Heart left ventricle (tissue), 16 donors: ENCODE measurements at regions not wholly inside any gene's neighbourhood (a gene's known extent, or its start where the extent isn't known, plus 50 kb on each side); places are given as distances from the start of the nearest gene placed in this dataset.

ENCODE experiments used
- ATAC-seq, 4 donors: fragments of 200-7000 bp; cut with Tn5 transposase; one replicate each; pipeline ENCODE4 v1.9.1; 2020 to 2022; ENCODE audit warnings: moderate library complexity in 4 of 4, mild to moderate bottlenecking in 3 of 4, moderate number of reproducible peaks in 1 of 4
- DNase-seq, 5 donors: peaks; one replicate each; pipeline ENCODE4 v3.0.0-alpha.2; 2020
- H3K27ac ChIP-seq, 12 donors: fragments of 200-600 bp; sonication (generic) in 4 of 12; one replicate each; pipeline versions ENCODE4 v1.5.0 to v1.8.0; 2016 to 2022; ENCODE audit warnings: mild to moderate bottlenecking in 2 of 12
- H3K27me3 ChIP-seq, 9 donors: fragments of 200-600 bp; sonication (generic) in 2 of 9; one replicate each; pipeline versions ENCODE4 v1.5.1 to v1.8.0; 2016 to 2022; ENCODE audit warnings: mild to moderate bottlenecking in 3 of 9
- H3K36me3 ChIP-seq, 9 donors: fragments of 200-600 bp; sonication (generic) in 2 of 9; one replicate each; pipeline versions ENCODE4 v1.5.0 to v1.8.0; 2018 to 2022; ENCODE audit warnings: mild to moderate bottlenecking in 2 of 9
- H3K4me1 ChIP-seq, 12 donors: fragments of 200-600 bp; sonication (generic) in 4 of 12; one replicate each; pipeline versions ENCODE4 v1.5.0 to v1.8.0; 2016 to 2022; ENCODE audit warnings: mild to moderate bottlenecking in 3 of 12
- H3K4me3 ChIP-seq, 12 donors: fragments of 200-600 bp; sonication (generic) in 4 of 12; one replicate each; pipeline versions ENCODE4 v1.5.0 to v1.8.0; 2017 to 2022; ENCODE audit warnings: mild to moderate bottlenecking in 9 of 12, moderate library complexity in 4 of 12
- H3K9me3 ChIP-seq, 12 donors: fragments of 200-600 bp; sonication (generic) in 4 of 12; one replicate each; pipeline versions ENCODE4 v1.5.0 to v1.8.0; 2016 to 2022; ENCODE audit warnings: mild to moderate bottlenecking in 1 of 12
- CTCF ChIP-seq, 12 donors: fragments of 200-600 bp; sonication (generic) in 4 of 12; IDR thresholded peaks; one replicate each; pipeline versions ENCODE4 v1.5.0 to v1.8.0; 2018 to 2022; ENCODE audit warnings: antibody characterized with exemption in 12 of 12, mild to moderate bottlenecking in 5 of 12
- POLR2A ChIP-seq, 2 donors: fragments of 450-650 bp; IDR thresholded peaks; one replicate each; pipeline ENCODE4 v1.6.1; 2017; ENCODE audit warnings: antibody characterized with exemption in 2 of 2, mild to moderate bottlenecking in 2 of 2, moderate library complexity in 2 of 2
- WGBS, 4 donors: extraction: QIAGEN DNeasy Blood & Tissue Kit in 2 of 4; methylation state at CpG; one replicate each; pipeline versions ENCODE4 v1.1.5 to v1.1.7; 2013 to 2018; 5-methylcytosine and 5-hydroxymethylcytosine counted together
- intact Hi-C, 10 donors: fragments of 100-400 bp; cut with DNase I; formaldehyde crosslinking; loops; one replicate each; pipeline versions ENCODE4 v1.11.1 to v1.14.2; 2022
- donor health status: ischemic (EF 13 %, LVEDD 7.1; RV severe dilation, severe dysfunction).
- donor health status: healthy with polysubstance abuse.
- donor health status: DM: no; HTN: yes; CAD: no.
- donor health status: DM: no; HTN: no; CAD: no.
- donor health status: ischemic (EF 25% LVEDD 6.9; RV normal size, moderate dysfunction).
- donor health status: ischemic (EF 25% LVEDD 5.7; RV mildly dilated, moderate dysfunction).
- donor health status: healthy.
- donor health status: DM: yes; HTN: yes; CAD: no.
- donor health status: ischemic (EF 35%, LVEDD 5.7; RV mildly dilated, moderate dysfunction).
- donor health status: nonischemic (EF 11% LVEDD 7.7; RV severe dilation, severe dysfunction).
- donor health status: DM: yes; HTN: yes; CAD: no.
- donor health status: PGD.
- donor health status: ischemic (EF 29% LVEDD 5.4; RV normal size, mild dysfunction).
- donor health status: nonischemic (EF 23%, LVEDD 6.1; RV moderate dilation, normal function).

- no peak for ATAC-seq
- TF ChIP-seq POLR2A (IDR thresholded peaks at IDR 0.05) (no peak), CTCF (IDR thresholded peaks at IDR 0.05) (no peak)
- no peak for DNase-seq
- Histone ChIP-seq H3K9me3 (no peaks in the 10 kb centered on the region), H3K36me3 (no peaks in the 10 kb centered on the region), H3K4me3 (no peak overlapping the region), H3K27me3 (no peaks in the 10 kb centered on the region), H3K4me1 (no peaks in the 10 kb centered on the region), H3K27ac (no peak overlapping the region)
- intact Hi-C loops: no loop called here
- 53 to 69% (median 62%) methylated on average over 6 of the region's 6 CpGs for WGBS, 4 donors
These were observed 256.0 kb downstream of the PMP22 start for GRCh38 chr17:15009087-15009486.

GRCh38 chr17:15007147-15007553 lies 258.0 kb downstream of the PMP22 start:
- DNase-seq: no peak
- WGBS, 4 donors: 68 to 82% (median 82%) methylated on average over 7 of the region's 7 CpGs

GRCh38 chr17:15006421-15007128 lies 258.6 kb downstream of the PMP22 start:
- no peaks in the 10 kb centered on the region for H3K9me3 ChIP-seq
- no peaks in the 10 kb centered on the region for H3K4me1 ChIP-seq
- no peaks in the 10 kb centered on the region for H3K36me3 ChIP-seq
- H3K27me3 ChIP-seq: no peaks in the 10 kb centered on the region
- no peak overlapping the region for H3K4me3 ChIP-seq
- TF ChIP-seq POLR2A (IDR thresholded peaks at IDR 0.05) (no peak), CTCF (IDR thresholded peaks at IDR 0.05) (no peak)
- intact Hi-C loops: no loop called here
- ATAC-seq (no peak), DNase-seq (no peak)
- no peak overlapping the region for H3K27ac ChIP-seq
- WGBS, 4 donors: 77 to 86% (median 84%) methylated on average over 8 to 11 of the region's 11 CpGs

More at GRCh38 chr17:15007147-15007553, 258.0 kb downstream of the PMP22 start:
- H3K27ac ChIP-seq: no peak overlapping the region
- intact Hi-C loops: no loop called here
- peak in 1 of 4 donors; percentile 38 for ATAC-seq
- no peaks in the 10 kb centered on the region for H3K27me3 ChIP-seq
- H3K9me3 ChIP-seq: no peaks in the 10 kb centered on the region
- TF ChIP-seq CTCF (IDR thresholded peaks at IDR 0.05) (no peak), POLR2A (IDR thresholded peaks at IDR 0.05) (no peak)
- no peak overlapping the region for H3K4me3 ChIP-seq
- no peaks in the 10 kb centered on the region for H3K36me3 ChIP-seq
- no peaks in the 10 kb centered on the region for H3K4me1 ChIP-seq

GRCh38 chr17:15000661-15001060 lies 264.5 kb downstream of the PMP22 start:
- H3K36me3 ChIP-seq: no peaks in the 10 kb centered on the region
- intact Hi-C loops: no loop called here
- TF ChIP-seq CTCF (IDR thresholded peaks at IDR 0.05) (no peak), POLR2A (IDR thresholded peaks at IDR 0.05) (no peak)

More at GRCh38 chr17:15000661-15001060, 264.5 kb downstream of the PMP22 start:
- no peak overlapping the region for H3K27ac ChIP-seq
- H3K9me3 ChIP-seq: no peaks in the 10 kb centered on the region
- H3K4me1 ChIP-seq: no peaks in the 10 kb centered on the region
- no peak overlapping the region for H3K4me3 ChIP-seq
- DNase-seq (no peak), ATAC-seq (no peak)
- no peaks in the 10 kb centered on the region for H3K27me3 ChIP-seq
